ENCODE measurements at regions not wholly inside any gene's neighbourhood (a gene's known extent, or its start where the extent isn't known, plus 50 kb on each side); places are given as distances from the start of the nearest gene placed in this dataset.

GRCh38 chr17:77507111-77507885 is 366.5 kb downstream of the SEC14L1 start:
- Histone ChIP-seq H3K9me3 (ENCODE audit: control insufficient read depth, low read length) (no peaks in the 10 kb centered on the region), H3K4me1 (ENCODE audit: control insufficient read depth, insufficient read depth, low read length) (no peaks in the 10 kb centered on the region), H3K4me3 (ENCODE audit: low read length) (no peak overlapping the region), H3K27me3 (ENCODE audit: control insufficient read depth, insufficient read depth, low read length) (no peaks in the 10 kb centered on the region), H3K36me3 (ENCODE audit: control insufficient read depth, insufficient read depth, low read length) (no peaks in the 10 kb centered on the region), H3K9ac (ENCODE audit: low read length) (no peak overlapping the region)

GRCh38 chr17:77508047-77508715 is 367.4 kb downstream of the SEC14L1 start:
- no peak overlapping the region for H3K9ac ChIP-seq (ENCODE audit: low read length)
- no peak overlapping the region for H3K4me3 ChIP-seq (ENCODE audit: low read length)
- no peaks in the 10 kb centered on the region for H3K9me3 ChIP-seq (ENCODE audit: control insufficient read depth, low read length)
- no peaks in the 10 kb centered on the region for H3K4me1 ChIP-seq (ENCODE audit: control insufficient read depth, insufficient read depth, low read length)
- H3K36me3 ChIP-seq (ENCODE audit: control insufficient read depth, insufficient read depth, low read length), result no peaks in the 10 kb centered on the region
- no peaks in the 10 kb centered on the region for H3K27me3 ChIP-seq (ENCODE audit: control insufficient read depth, insufficient read depth, low read length)

DNA sequence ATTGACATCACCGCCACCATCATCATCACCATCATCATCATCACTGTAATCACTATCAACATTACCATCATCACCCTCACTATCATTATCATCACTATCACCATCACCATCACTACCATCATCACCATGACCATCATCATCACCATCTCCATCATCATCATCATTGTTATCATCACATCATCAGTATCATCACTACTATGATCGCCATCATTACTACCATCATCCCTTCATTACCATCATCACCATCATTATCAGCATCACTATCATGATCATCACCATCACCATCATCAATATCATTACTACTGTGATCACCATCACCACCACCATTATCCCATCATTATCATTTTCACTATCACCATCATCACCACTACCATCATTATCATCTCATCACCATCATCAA is 368.3 kb downstream of the SEC14L1 start:
- H3K9me3 ChIP-seq (ENCODE audit: control insufficient read depth, low read length), result no peaks in the 10 kb centered on the region
- no peak overlapping the region for H3K4me3 ChIP-seq (ENCODE audit: low read length)
- H3K27me3 ChIP-seq (ENCODE audit: control insufficient read depth, insufficient read depth, low read length), result no peaks in the 10 kb centered on the region
- H3K4me1 ChIP-seq (ENCODE audit: control insufficient read depth, insufficient read depth, low read length), result no peaks in the 10 kb centered on the region
- no peak overlapping the region for H3K9ac ChIP-seq (ENCODE audit: low read length)
- H3K36me3 ChIP-seq (ENCODE audit: control insufficient read depth, insufficient read depth, low read length), result no peaks in the 10 kb centered on the region

DNA sequence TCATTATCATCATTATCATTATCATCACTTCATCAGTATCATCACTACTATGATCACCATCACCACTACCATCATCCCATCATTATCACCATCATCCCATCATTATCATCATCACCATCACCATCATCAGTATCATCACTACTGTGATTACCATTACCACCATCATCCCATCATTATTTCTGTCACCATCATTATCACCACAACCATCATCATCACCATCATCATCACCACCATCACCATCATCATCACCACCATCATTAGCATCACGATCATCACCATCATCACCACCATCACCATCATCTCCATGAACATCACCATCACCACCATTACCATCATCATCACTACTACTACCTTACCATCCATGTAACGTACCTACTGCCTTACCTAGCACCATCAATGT is 368.8 kb downstream of the SEC14L1 start:
- Histone ChIP-seq H3K27me3 (ENCODE audit: control insufficient read depth, insufficient read depth, low read length) (no peaks in the 10 kb centered on the region), H3K9me3 (ENCODE audit: control insufficient read depth, low read length) (no peaks in the 10 kb centered on the region), H3K4me3 (ENCODE audit: low read length) (no peak overlapping the region), H3K36me3 (ENCODE audit: control insufficient read depth, insufficient read depth, low read length) (no peaks in the 10 kb centered on the region), H3K9ac (ENCODE audit: low read length) (no peak overlapping the region), H3K4me1 (ENCODE audit: control insufficient read depth, insufficient read depth, low read length) (no peaks in the 10 kb centered on the region)

DNA sequence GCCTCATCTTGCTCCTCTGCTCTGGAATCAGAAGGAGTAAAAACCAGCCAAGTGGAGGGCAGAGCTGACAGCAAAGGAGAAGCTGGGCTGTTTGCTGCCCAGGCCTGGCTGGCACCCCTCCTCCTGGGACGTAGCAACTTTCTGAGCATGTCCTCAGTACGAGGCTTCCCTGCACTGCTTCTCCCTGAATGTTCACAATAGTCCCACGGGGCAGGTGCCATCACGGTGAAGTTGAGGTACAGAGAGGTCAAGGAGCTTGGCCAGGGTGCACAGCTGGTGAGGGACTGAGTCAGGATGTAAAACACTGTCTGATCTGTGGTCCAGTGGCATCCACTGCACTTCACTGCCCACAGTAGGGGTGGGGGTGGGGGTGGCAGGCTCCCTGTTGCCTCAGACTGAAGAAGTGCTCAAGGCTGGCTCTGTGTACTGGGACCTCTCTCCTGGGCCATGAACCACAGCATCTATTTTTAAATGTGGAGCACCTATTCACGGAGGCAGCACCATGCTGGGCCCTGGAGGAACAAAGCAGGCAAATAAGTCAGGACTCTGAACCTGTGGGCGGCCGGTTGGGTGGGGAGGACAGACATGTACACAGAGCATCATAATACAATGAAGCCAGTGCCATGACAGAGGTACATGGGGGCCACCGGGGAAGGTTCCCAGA is 369.5 kb downstream of the SEC14L1 start:
- Histone ChIP-seq H3K27me3 (ENCODE audit: control insufficient read depth, insufficient read depth, low read length) (no peaks in the 10 kb centered on the region), H3K9ac (ENCODE audit: low read length) (no peak overlapping the region)

DNA sequence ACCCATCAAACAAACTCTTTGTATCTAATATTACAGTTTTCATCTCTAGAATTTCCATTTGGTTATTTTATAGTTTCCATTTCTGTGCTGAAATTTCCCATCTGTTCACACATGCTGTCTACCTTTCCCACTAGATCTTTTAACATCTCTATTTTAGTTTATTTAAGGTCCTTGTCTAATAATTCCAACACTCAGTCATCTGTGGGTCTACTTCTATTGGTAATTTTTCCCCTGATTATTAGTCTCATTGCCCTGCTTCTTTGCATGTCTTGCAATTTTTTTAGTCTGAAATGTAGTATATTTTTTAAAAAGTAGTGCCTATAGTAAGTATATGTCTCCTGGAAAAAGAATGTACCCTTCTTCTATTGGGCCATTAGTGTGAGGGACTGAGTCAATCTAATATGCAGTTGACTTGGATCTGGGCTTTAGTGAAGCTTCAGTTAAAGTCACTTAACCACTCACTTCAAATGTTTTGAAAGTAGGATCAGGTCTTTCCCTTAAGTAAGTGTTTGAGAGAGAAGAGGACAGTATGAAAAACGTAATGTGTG is 370.8 kb downstream of the SEC14L1 start:
- Histone ChIP-seq H3K9ac (ENCODE audit: low read length) (no peak overlapping the region), H3K27me3 (ENCODE audit: control insufficient read depth, insufficient read depth, low read length) (no peaks in the 10 kb centered on the region), H3K9me3 (ENCODE audit: control insufficient read depth, low read length) (no peaks in the 10 kb centered on the region), H3K4me1 (ENCODE audit: control insufficient read depth, insufficient read depth, low read length) (no peaks in the 10 kb centered on the region), H3K36me3 (ENCODE audit: control insufficient read depth, insufficient read depth, low read length) (no peaks in the 10 kb centered on the region), H3K4me3 (ENCODE audit: low read length) (no peak overlapping the region)

More for the DNA sequence above, 369.5 kb downstream of the SEC14L1 start:
- Histone ChIP-seq H3K9me3 (ENCODE audit: control insufficient read depth, low read length) (no peaks in the 10 kb centered on the region), H3K4me3 (ENCODE audit: low read length) (no peak overlapping the region), H3K36me3 (ENCODE audit: control insufficient read depth, insufficient read depth, low read length) (no peaks in the 10 kb centered on the region), H3K4me1 (ENCODE audit: control insufficient read depth, insufficient read depth, low read length) (no peaks in the 10 kb centered on the region)

GRCh38 chr17:77512062-77512946 is 371.5 kb downstream of the SEC14L1 start:
- H3K9me3 ChIP-seq (ENCODE audit: control insufficient read depth, low read length), result no peaks in the 10 kb centered on the region
- H3K4me3 ChIP-seq (ENCODE audit: low read length), result no peak overlapping the region
- no peaks in the 10 kb centered on the region for H3K36me3 ChIP-seq (ENCODE audit: control insufficient read depth, insufficient read depth, low read length)
- no peak overlapping the region for H3K9ac ChIP-seq (ENCODE audit: low read length)
- H3K27me3 ChIP-seq (ENCODE audit: control insufficient read depth, insufficient read depth, low read length), result no peaks in the 10 kb centered on the region
- H3K4me1 ChIP-seq (ENCODE audit: control insufficient read depth, insufficient read depth, low read length), result no peaks in the 10 kb centered on the region

GRCh38 chr17:77513045-77513444 is 372.3 kb downstream of the SEC14L1 start:
- Histone ChIP-seq H3K4me3 (ENCODE audit: low read length) (no peak overlapping the region), H3K4me1 (ENCODE audit: control insufficient read depth, insufficient read depth, low read length) (no peaks in the 10 kb centered on the region), H3K9ac (ENCODE audit: low read length) (no peak overlapping the region), H3K27me3 (ENCODE audit: control insufficient read depth, insufficient read depth, low read length) (no peaks in the 10 kb centered on the region), H3K9me3 (ENCODE audit: control insufficient read depth, low read length) (no peaks in the 10 kb centered on the region), H3K36me3 (ENCODE audit: control insufficient read depth, insufficient read depth, low read length) (no peaks in the 10 kb centered on the region)

DNA sequence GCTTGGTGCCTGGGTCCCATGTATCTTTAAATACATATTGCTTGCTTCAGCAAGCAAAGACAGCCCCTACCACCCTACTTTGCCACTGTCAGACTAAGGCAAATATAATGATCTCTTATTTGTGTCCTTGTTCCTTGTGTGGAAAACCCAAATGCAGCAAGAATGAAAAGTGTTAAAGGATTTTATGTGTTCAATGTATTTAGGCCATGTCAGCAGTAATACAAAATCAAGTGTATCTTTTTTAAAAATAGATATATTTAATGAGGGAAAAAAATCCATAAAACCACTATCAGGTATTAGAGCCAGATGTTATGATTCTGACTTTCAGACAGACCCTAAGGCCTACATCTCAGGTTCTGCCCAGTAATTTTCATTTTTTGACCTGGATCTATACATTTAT is 374.5 kb downstream of the SEC14L1 start:
- Histone ChIP-seq H3K9me3 (ENCODE audit: control insufficient read depth, low read length) (no peaks in the 10 kb centered on the region), H3K27me3 (ENCODE audit: control insufficient read depth, insufficient read depth, low read length) (no peaks in the 10 kb centered on the region), H3K36me3 (ENCODE audit: control insufficient read depth, insufficient read depth, low read length) (no peaks in the 10 kb centered on the region), H3K9ac (ENCODE audit: low read length) (no peak overlapping the region), H3K4me1 (ENCODE audit: control insufficient read depth, insufficient read depth, low read length) (no peaks in the 10 kb centered on the region), H3K4me3 (ENCODE audit: low read length) (no peak overlapping the region)

- Histone ChIP-seq H3K36me3 (ENCODE audit: control insufficient read depth, insufficient read depth, low read length) (no peaks in the 10 kb centered on the region), H3K4me1 (ENCODE audit: control insufficient read depth, insufficient read depth, low read length) (no peaks in the 10 kb centered on the region), H3K27me3 (ENCODE audit: control insufficient read depth, insufficient read depth, low read length) (no peaks in the 10 kb centered on the region), H3K4me3 (ENCODE audit: low read length) (no peak overlapping the region), H3K9ac (ENCODE audit: low read length) (no peak overlapping the region), H3K9me3 (ENCODE audit: control insufficient read depth, low read length) (no peaks in the 10 kb centered on the region)
Measured at GRCh38 chr17:77516902-77517301, 376.1 kb downstream of the SEC14L1 start.

GRCh38 chr17:77521076-77521475 is 380.3 kb downstream of the SEC14L1 start:
- H3K4me1 ChIP-seq (ENCODE audit: control insufficient read depth, insufficient read depth, low read length), result no peaks in the 10 kb centered on the region
- no peaks in the 10 kb centered on the region for H3K36me3 ChIP-seq (ENCODE audit: control insufficient read depth, insufficient read depth, low read length)
- no peaks in the 10 kb centered on the region for H3K27me3 ChIP-seq (ENCODE audit: control insufficient read depth, insufficient read depth, low read length)
- H3K9me3 ChIP-seq (ENCODE audit: control insufficient read depth, low read length), result no peaks in the 10 kb centered on the region
- no peak overlapping the region for H3K9ac ChIP-seq (ENCODE audit: low read length)
- H3K4me3 ChIP-seq (ENCODE audit: low read length), result no peak overlapping the region
